Fibroblast of lung (primary cell): ENCODE measurements at regions not wholly inside any gene's neighbourhood (a gene's known extent, or its start where the extent isn't known, plus 50 kb on each side); places are given as distances from the start of the nearest gene placed in this dataset.

Experiments used
- DNase-seq, 2 donors: peaks; one replicate each; pipeline versions ENCODE4 v3.0.0 to v3.0.0-alpha.2; 2010; ENCODE audit warnings: low read depth in 2 of 2
- H2AFZ ChIP-seq: 2 replicates; pipeline ENCODE4 v1.5.1; 2012; ENCODE audit warnings: low read length, control low read depth, inconsistent platforms
- H3K27ac ChIP-seq: 2 replicates; pipeline ENCODE4 v1.5.1; 2011; ENCODE audit warnings: low read length, control low read depth; ENCODE audit not compliant: insufficient read depth
- H3K27me3 ChIP-seq: 2 replicates; pipeline ENCODE4 v1.5.1; 2011; ENCODE audit warnings: mild to moderate bottlenecking, low read length; ENCODE audit not compliant: control insufficient read depth, insufficient read depth
- H3K36me3 ChIP-seq: 2 replicates; pipeline ENCODE4 v1.5.1; 2011; ENCODE audit warnings: low read length; ENCODE audit not compliant: control insufficient read depth, insufficient read depth
- H3K4me1 ChIP-seq: 2 replicates; pipeline ENCODE4 v1.5.1; 2011; ENCODE audit warnings: low read length; ENCODE audit not compliant: control insufficient read depth, insufficient read depth; ENCODE audit errors: extremely low read depth
- H3K4me2 ChIP-seq: 2 replicates; pipeline ENCODE4 v1.5.1; 2011; ENCODE audit warnings: low read length, control low read depth; ENCODE audit not compliant: insufficient read depth; ENCODE audit errors: extremely low read depth
- H3K4me3 ChIP-seq, 4 experiments: fragments of 200-600 bp in 1 of 4; sonication (generic) in 1 of 4; replicated peaks in 1 of 4; 2 replicates each; pipeline ENCODE4 v1.5.1; 2011 to 2016; ENCODE audit warnings: low read length in 4 of 4, low read depth in 3 of 4, mild to moderate bottlenecking in 3 of 4, control low read depth in 2 of 4, inconsistent platforms in 1 of 4, mixed read lengths in 1 of 4; ENCODE audit not compliant: insufficient read depth in 1 of 4; ENCODE audit errors: control extremely low read depth in 1 of 4
- H3K79me2 ChIP-seq: 2 replicates; pipeline ENCODE4 v1.5.1; 2012; ENCODE audit warnings: mild to moderate bottlenecking, low read length, inconsistent platforms; ENCODE audit not compliant: control insufficient read depth, insufficient read depth
- H3K9ac ChIP-seq: 2 replicates; pipeline ENCODE4 v1.5.1; 2011; ENCODE audit warnings: mild to moderate bottlenecking, low read length, control low read depth; ENCODE audit not compliant: insufficient read depth
- H3K9me3 ChIP-seq: 2 replicates; pipeline ENCODE4 v1.5.1; 2012; ENCODE audit warnings: low read depth, low read length; ENCODE audit not compliant: control insufficient read depth, insufficient read depth
- H4K20me1 ChIP-seq: 2 replicates; pipeline ENCODE4 v1.5.1; 2011; ENCODE audit warnings: low read length; ENCODE audit not compliant: control insufficient read depth, insufficient read depth; ENCODE audit errors: extremely low read depth
- EZH2 ChIP-seq: IDR thresholded peaks from 2 replicates; pipeline ENCODE4 v1.5.1; 2012; ENCODE audit warnings: low read length, control low read depth, mild to moderate bottlenecking; ENCODE audit errors: missing control alignments
- TF ChIP-seq, protein P1 (sequence below), 2 donors: IDR thresholded peaks in 1 of 2; conservative IDR thresholded peaks in 1 of 2; 1 replicate in 1 of 2; 2 replicates in 1 of 2; pipeline ENCODE4 v1.5.1; 2011 to 2012; ENCODE audit warnings: low read length in 2 of 2, control low read depth in 1 of 2, inconsistent platforms in 1 of 2, low read depth in 1 of 2, mild to moderate bottlenecking in 1 of 2

DNA sequence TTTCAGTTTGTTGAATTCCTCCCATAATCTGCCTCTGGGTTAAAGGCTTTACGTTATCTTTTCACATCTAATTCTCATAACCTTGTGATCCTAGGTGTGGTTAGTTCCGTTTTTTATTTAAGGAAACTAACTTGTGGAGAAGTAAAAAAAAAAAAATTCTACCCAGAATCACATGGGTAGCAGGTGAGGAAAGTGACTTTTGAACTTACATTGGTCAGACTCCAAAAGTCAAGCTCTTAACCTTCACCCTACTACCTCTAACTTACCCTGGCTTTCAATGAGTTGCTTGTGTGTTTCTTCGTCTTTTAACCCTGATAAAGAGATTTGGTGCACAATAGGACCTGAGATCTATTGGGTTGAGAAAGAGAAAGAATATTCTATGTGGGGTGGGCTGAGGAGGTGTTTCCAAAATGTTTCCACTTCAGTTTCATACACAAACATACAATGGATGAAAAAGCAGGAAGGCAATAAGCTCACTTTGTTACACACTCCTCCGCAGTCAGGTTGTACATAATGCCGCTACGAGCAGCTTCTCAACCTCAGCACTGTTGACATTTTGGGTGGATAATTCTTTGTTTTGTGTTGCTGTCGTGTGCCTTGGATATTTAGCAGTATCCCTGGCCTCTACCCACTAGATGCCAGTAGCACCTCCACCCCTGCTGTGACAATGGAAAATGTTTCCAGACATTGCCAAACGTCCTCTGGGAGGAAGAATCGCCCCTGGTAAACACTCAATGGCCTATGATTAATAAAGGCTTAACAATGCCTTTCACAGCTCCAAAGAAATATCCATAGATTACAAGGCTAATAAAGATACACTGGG, 193.0 kb upstream of the ZNF217 start:
- TF ChIP-seq EZH2 = no peak
- TF ChIP-seq, protein P1, sequence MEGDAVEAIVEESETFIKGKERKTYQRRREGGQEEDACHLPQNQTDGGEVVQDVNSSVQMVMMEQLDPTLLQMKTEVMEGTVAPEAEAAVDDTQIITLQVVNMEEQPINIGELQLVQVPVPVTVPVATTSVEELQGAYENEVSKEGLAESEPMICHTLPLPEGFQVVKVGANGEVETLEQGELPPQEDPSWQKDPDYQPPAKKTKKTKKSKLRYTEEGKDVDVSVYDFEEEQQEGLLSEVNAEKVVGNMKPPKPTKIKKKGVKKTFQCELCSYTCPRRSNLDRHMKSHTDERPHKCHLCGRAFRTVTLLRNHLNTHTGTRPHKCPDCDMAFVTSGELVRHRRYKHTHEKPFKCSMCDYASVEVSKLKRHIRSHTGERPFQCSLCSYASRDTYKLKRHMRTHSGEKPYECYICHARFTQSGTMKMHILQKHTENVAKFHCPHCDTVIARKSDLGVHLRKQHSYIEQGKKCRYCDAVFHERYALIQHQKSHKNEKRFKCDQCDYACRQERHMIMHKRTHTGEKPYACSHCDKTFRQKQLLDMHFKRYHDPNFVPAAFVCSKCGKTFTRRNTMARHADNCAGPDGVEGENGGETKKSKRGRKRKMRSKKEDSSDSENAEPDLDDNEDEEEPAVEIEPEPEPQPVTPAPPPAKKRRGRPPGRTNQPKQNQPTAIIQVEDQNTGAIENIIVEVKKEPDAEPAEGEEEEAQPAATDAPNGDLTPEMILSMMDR (conservative IDR thresholded peaks at IDR 0.05 in 1 of 2, IDR thresholded peaks at IDR 0.05 in 1 of 2; ENCODE audit: low read depth in 1 of 2, low read length in 2 of 2) = no peak
- Histone ChIP-seq H3K27ac (no peak overlapping the region), H3K4me1 (no peaks in the 10 kb centered on the region), H3K9me3 (no peaks in the 10 kb centered on the region), H3K27me3 (no peaks in the 10 kb centered on the region), H3K36me3 (no peaks in the 10 kb centered on the region), H3K4me3 (no peak overlapping the region), H3K9ac (no peak overlapping the region), H3K79me2 (no peaks in the 10 kb centered on the region), H3K4me2 (no peak overlapping the region), H2AFZ (no peak overlapping the region), H4K20me1 (no peaks in the 10 kb centered on the region)
- no peak for DNase-seq

DNA sequence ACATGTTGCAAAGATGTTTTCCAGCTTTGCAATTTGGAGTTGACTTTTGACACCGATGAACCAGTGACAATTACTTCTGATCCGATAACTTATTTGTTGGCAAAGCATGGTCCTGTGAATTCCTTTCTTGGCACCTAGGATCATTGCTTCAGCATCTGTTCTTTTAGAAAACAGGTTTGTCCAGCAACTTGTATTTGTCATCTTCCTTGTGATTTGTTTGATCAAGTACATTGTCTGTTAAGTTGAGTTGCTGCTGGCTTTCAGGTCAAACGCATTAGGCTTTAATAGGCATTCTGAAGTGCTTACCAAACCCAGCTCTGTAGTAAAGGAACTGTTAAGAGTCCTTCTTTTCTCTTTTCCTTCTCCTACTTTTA, 192.4 kb upstream of the ZNF217 start:
- H3K9ac ChIP-seq = no peak overlapping the region
- H3K27ac ChIP-seq = no peak overlapping the region
- no peaks in the 10 kb centered on the region for H3K36me3 ChIP-seq
- DNase-seq = no peak
- no peak overlapping the region for H2AFZ ChIP-seq
- no peak overlapping the region for H3K4me2 ChIP-seq
- no peaks in the 10 kb centered on the region for H3K9me3 ChIP-seq
- no peaks in the 10 kb centered on the region for H3K4me1 ChIP-seq
- H3K79me2 ChIP-seq = no peaks in the 10 kb centered on the region
- no peaks in the 10 kb centered on the region for H4K20me1 ChIP-seq
- no peak for TF ChIP-seq EZH2
- TF ChIP-seq, protein P1 (conservative IDR thresholded peaks at IDR 0.05 in 1 of 2, IDR thresholded peaks at IDR 0.05 in 1 of 2; ENCODE audit: low read depth in 1 of 2, low read length in 2 of 2) = no peak
- H3K4me3 ChIP-seq = no peak overlapping the region
- H3K27me3 ChIP-seq = no peaks in the 10 kb centered on the region

DNA sequence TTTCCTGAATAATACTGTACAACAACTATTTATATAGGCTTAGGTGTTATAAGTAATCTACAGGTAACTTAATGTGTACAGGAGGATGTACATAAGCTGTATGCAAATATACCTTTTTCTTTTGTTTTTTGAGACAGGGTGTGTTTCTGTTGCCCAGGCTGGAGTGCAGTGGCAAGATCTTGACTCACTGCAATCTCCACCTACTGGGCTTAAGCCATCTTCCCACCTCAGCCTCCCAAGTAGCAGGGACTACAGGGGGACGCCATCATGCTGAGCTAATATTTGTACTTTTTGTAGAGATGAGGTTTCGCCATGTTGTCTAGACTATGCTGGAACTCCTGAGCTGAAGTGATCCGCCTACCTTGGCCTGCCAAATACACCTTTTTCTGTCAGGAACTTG, 191.7 kb upstream of the ZNF217 start:
- no peak overlapping the region for H3K27ac ChIP-seq
- H3K27me3 ChIP-seq = no peaks in the 10 kb centered on the region
- H3K4me2 ChIP-seq = no peak overlapping the region
- no peak overlapping the region for H2AFZ ChIP-seq
- no peak overlapping the region for H3K9ac ChIP-seq
- no peaks in the 10 kb centered on the region for H3K4me1 ChIP-seq
- no peak for DNase-seq
- H3K79me2 ChIP-seq = no peaks in the 10 kb centered on the region
- no peaks in the 10 kb centered on the region for H3K36me3 ChIP-seq
- no peaks in the 10 kb centered on the region for H4K20me1 ChIP-seq
- TF ChIP-seq, protein P1 (conservative IDR thresholded peaks at IDR 0.05 in 1 of 2, IDR thresholded peaks at IDR 0.05 in 1 of 2; ENCODE audit: low read depth in 1 of 2, low read length in 2 of 2) = no peak
- TF ChIP-seq EZH2 = no peak
- H3K9me3 ChIP-seq = no peaks in the 10 kb centered on the region
- no peak overlapping the region for H3K4me3 ChIP-seq
